Panc1 (cell line): ENCODE measurements at regions not wholly inside any gene's neighbourhood (a gene's known extent, or its start where the extent isn't known, plus 50 kb on each side); places are given as distances from the start of the nearest gene placed in this dataset.
A peak's percentile ranks its signal among the peaks of the same experiment; 100 is the strongest.
"Not testable (repeated sequence)": the region's sequence is repeated elsewhere in the genome, so short reads cannot be mapped to it uniquely, and the experiment has no call there.

Source experiments
- ATAC-seq: fragments of 200-7000 bp; cut with Tn5 transposase; 2 replicates; pipeline ENCODE4 v1.9.1; 2020; ENCODE audit warnings: mild to moderate bottlenecking, moderate library complexity
- BruUV-seq: library from RNA; stranded (reverse); fragments of 400-500 nt; replicated peaks from 2 replicates; lab custom pipeline; 2021; lab: Mats Ljungman, UMichigan
- CTCF ChIA-PET: fragments of 300-600 bp; sonication (Branson Sonifier 250); formaldehyde crosslinking; loops from one replicate; lab custom pipeline; 2022; ENCODE audit warnings: antibody characterized with exemption; lab: Charles Lee
- POLR2A ChIA-PET: fragments of 300-600 bp; sonication (Branson Sonifier 250); formaldehyde crosslinking; loops from one replicate; lab custom pipeline; 2022; ENCODE audit warnings: antibody characterized with exemption; lab: Charles Lee
- DNase-seq: peaks from one replicate; pipeline ENCODE4 v3.0.0-alpha.2; 2010; ENCODE audit warnings: low read depth, low spot score
- H3K27ac ChIP-seq: 2 replicates; pipeline ENCODE4 v1.5.1; 2011; ENCODE audit warnings: mild to moderate bottlenecking, low read length, inconsistent platforms
- H3K27me3 ChIP-seq: fragments of 200-500 bp; sonication (Bioruptor generic); 2 replicates; pipeline ENCODE4 v1.6.0; 2014; ENCODE audit warnings: low read length, inconsistent platforms; ENCODE audit not compliant: control insufficient read depth, insufficient read depth
- H3K36me3 ChIP-seq: fragments of 200-500 bp; sonication (Bioruptor generic); 2 replicates; pipeline ENCODE4 v1.5.1; 2014; ENCODE audit warnings: inconsistent platforms, mild to moderate bottlenecking, low read length, moderate library complexity; ENCODE audit not compliant: control insufficient read depth, insufficient read depth
- H3K4me1 ChIP-seq: 2 replicates; pipeline ENCODE4 v1.5.1; 2011; ENCODE audit warnings: inconsistent platforms, mild to moderate bottlenecking, low read length, moderate library complexity; ENCODE audit not compliant: control insufficient read depth, insufficient read depth
- H3K4me3 ChIP-seq, 2 experiments: 2 replicates each; pipeline ENCODE4 v1.5.1; 2011 to 2012; ENCODE audit warnings: low read depth in 2 of 2, low read length in 2 of 2, mild to moderate bottlenecking in 2 of 2, inconsistent platforms in 1 of 2, moderate library complexity in 1 of 2
- H3K9me3 ChIP-seq: fragments of 200-500 bp; sonication (Bioruptor generic); 2 replicates; pipeline ENCODE4 v1.5.1; 2014; ENCODE audit warnings: low read depth, mild to moderate bottlenecking, inconsistent platforms, low read length, moderate library complexity; ENCODE audit not compliant: control insufficient read depth, insufficient read depth
- POLR2AphosphoS5 ChIP-seq: IDR thresholded peaks from 2 replicates; pipeline ENCODE4 v1.6.1; 2012; ENCODE audit warnings: mild to moderate bottlenecking, low read depth, low read length, moderate library complexity
- SIN3A ChIP-seq: IDR thresholded peaks from 2 replicates; pipeline ENCODE4 v1.6.1; 2012; ENCODE audit warnings: low read depth, mild to moderate bottlenecking, low read length, moderate library complexity, borderline replicate concordance; ENCODE audit not compliant: insufficient read depth
- TCF7L2 ChIP-seq: IDR thresholded peaks from 2 replicates; pipeline ENCODE4 v1.6.1; 2011; ENCODE audit warnings: mild to moderate bottlenecking, low read depth, low read length, inconsistent platforms
- in situ Hi-C: cut with HindIII; loops from 2 replicates; pipeline ENCODE4 v1.10.0; 2016; ENCODE audit warnings: low sequenced_read_pairs, low pct_unique_long_range_greater_than_20kb
- intact Hi-C: fragments of 100-400 bp; cut with micrococcal nuclease; formaldehyde crosslinking; loops from one replicate; pipeline ENCODE4 v1.10.0; 2022; ENCODE audit not compliant: unreplicated experiment
- TF ChIP-seq, protein P1 (sequence below): fragments of 450-650 bp; IDR thresholded peaks from 2 replicates; pipeline ENCODE4 v1.5.1; 2017; ENCODE audit warnings: mild to moderate bottlenecking
- TF ChIP-seq, protein P2 (sequence below), 2 experiments: IDR thresholded peaks; 2 replicates each; pipeline ENCODE4 v1.6.1; 2011 to 2012; ENCODE audit warnings: low read depth in 2 of 2, control low read depth in 1 of 2, low read length in 1 of 2, mild to moderate bottlenecking in 1 of 2, moderate library complexity in 1 of 2; ENCODE audit not compliant: insufficient read depth in 1 of 2

DNA sequence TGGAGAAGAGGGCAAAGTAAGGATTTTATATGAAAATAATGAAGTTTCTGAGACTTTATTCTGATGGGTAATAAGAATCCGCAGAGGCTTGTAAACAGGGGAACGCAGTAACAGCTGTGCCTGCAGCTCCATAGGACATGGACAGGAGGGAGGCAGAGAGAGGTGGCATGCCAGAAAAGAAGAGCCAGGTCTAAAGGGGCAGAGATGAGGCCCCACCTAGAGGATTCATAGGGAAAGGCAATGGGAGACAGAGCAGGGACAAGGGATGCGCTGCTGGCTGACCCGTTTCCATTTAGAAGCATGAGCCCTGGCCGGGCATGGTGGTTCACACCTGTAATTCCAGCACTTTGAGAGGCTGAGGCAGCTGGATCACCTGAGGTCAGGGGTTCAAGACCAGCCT lies 340.3 kb upstream of the CDH5 start:
- ATAC-seq (no peak), DNase-seq (no peak)
- no peaks in the 10 kb centered on the region for H3K36me3 ChIP-seq
- no peak overlapping the region for H3K27ac ChIP-seq
- ChIA-PET CTCF (no interaction called here), POLR2A (no interaction called here)
- intact Hi-C loops (no loop called here), in situ Hi-C loops (no loop called here)
- H3K4me1 ChIP-seq = no peaks in the 10 kb centered on the region
- BruUV-seq = no TSS peak
- TF ChIP-seq POLR2AphosphoS5 = no peak
- TF ChIP-seq, protein P1, sequence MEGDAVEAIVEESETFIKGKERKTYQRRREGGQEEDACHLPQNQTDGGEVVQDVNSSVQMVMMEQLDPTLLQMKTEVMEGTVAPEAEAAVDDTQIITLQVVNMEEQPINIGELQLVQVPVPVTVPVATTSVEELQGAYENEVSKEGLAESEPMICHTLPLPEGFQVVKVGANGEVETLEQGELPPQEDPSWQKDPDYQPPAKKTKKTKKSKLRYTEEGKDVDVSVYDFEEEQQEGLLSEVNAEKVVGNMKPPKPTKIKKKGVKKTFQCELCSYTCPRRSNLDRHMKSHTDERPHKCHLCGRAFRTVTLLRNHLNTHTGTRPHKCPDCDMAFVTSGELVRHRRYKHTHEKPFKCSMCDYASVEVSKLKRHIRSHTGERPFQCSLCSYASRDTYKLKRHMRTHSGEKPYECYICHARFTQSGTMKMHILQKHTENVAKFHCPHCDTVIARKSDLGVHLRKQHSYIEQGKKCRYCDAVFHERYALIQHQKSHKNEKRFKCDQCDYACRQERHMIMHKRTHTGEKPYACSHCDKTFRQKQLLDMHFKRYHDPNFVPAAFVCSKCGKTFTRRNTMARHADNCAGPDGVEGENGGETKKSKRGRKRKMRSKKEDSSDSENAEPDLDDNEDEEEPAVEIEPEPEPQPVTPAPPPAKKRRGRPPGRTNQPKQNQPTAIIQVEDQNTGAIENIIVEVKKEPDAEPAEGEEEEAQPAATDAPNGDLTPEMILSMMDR = peak; percentile 18; the same call in 1 of the 2 replicates
- no peak overlapping the region for H3K4me3 ChIP-seq
- H3K9me3 ChIP-seq = no peaks in the 10 kb centered on the region
- no peaks in the 10 kb centered on the region for H3K27me3 ChIP-seq

DNA sequence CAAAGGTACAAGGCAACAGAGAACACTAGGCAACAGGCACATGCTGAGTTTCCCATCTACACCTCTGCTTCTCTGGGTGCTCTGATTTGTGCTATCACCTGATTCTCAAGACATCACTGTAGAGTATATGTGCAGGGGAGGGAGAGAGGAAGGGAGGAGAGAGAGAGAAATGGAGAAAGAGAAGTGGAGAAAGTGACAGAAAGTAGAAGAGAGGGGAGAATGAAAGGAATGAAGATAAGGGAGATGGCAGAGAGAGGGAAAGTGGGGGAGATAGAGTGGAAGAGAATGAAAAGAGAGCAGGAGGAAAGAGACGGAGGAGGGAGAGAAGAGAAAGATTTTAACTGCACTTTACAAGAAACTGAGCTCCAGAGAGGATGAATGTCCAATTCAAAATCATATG lies 340.7 kb upstream of the CDH5 start:
- intact Hi-C loops = no loop called here

DNA sequence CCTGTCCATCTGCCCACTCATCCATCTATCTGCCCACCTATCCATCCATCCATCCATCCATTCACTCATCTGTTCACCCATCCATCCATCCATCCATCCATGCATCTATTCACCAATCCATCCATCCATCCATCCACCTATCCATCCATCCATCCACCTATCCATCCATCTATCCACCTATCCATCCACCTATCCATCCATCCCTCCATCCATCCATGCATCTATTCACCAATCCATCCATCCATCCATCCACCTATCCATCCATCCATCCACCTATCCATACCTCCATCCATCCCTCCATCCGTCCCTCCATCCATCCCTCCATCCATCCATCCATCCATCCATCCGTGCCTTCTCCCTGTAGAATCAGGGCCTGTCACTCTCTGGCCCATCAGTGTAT lies 341.9 kb upstream of the CDH5 start:
- H3K36me3 ChIP-seq, H3K27me3 ChIP-seq, DNase-seq, H3K4me3 ChIP-seq, ATAC-seq, BruUV-seq, H3K27ac ChIP-seq, intact Hi-C loops, CTCF ChIA-PET, H3K4me1 ChIP-seq, in situ Hi-C loops, POLR2A ChIA-PET, H3K9me3 ChIP-seq: not testable (repeated sequence)

More for the DNA sequence above, 340.7 kb upstream of the CDH5 start:
- BruUV-seq = no TSS peak
- H3K9me3 ChIP-seq = no peaks in the 10 kb centered on the region
- no peak for DNase-seq
- no peak overlapping the region for H3K27ac ChIP-seq
- no peak overlapping the region for H3K4me3 ChIP-seq
- CTCF ChIA-PET = no interaction called here
- H3K36me3 ChIP-seq = no peaks in the 10 kb centered on the region
- in situ Hi-C loops = no loop called here
- ATAC-seq = no peak
- no peaks in the 10 kb centered on the region for H3K27me3 ChIP-seq
- H3K4me1 ChIP-seq = no peaks in the 10 kb centered on the region
- TF ChIP-seq SIN3A (no peak), POLR2AphosphoS5 (no peak), TCF7L2 (no peak)
- TF ChIP-seq, protein P1 = no peak
- TF ChIP-seq, protein P2, sequence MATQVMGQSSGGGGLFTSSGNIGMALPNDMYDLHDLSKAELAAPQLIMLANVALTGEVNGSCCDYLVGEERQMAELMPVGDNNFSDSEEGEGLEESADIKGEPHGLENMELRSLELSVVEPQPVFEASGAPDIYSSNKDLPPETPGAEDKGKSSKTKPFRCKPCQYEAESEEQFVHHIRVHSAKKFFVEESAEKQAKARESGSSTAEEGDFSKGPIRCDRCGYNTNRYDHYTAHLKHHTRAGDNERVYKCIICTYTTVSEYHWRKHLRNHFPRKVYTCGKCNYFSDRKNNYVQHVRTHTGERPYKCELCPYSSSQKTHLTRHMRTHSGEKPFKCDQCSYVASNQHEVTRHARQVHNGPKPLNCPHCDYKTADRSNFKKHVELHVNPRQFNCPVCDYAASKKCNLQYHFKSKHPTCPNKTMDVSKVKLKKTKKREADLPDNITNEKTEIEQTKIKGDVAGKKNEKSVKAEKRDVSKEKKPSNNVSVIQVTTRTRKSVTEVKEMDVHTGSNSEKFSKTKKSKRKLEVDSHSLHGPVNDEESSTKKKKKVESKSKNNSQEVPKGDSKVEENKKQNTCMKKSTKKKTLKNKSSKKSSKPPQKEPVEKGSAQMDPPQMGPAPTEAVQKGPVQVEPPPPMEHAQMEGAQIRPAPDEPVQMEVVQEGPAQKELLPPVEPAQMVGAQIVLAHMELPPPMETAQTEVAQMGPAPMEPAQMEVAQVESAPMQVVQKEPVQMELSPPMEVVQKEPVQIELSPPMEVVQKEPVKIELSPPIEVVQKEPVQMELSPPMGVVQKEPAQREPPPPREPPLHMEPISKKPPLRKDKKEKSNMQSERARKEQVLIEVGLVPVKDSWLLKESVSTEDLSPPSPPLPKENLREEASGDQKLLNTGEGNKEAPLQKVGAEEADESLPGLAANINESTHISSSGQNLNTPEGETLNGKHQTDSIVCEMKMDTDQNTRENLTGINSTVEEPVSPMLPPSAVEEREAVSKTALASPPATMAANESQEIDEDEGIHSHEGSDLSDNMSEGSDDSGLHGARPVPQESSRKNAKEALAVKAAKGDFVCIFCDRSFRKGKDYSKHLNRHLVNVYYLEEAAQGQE (IDR thresholded peaks at IDR 0.05; ENCODE audit: insufficient read depth in 1 of 2, low read depth in 2 of 2, low read length in 1 of 2) = no peak
- POLR2A ChIA-PET = no interaction called here
